ENCODE measurements at regions not wholly inside any gene's neighbourhood (a gene's known extent, or its start where the extent isn't known, plus 50 kb on each side); places are given as distances from the start of the nearest gene placed in this dataset.

DNA sequence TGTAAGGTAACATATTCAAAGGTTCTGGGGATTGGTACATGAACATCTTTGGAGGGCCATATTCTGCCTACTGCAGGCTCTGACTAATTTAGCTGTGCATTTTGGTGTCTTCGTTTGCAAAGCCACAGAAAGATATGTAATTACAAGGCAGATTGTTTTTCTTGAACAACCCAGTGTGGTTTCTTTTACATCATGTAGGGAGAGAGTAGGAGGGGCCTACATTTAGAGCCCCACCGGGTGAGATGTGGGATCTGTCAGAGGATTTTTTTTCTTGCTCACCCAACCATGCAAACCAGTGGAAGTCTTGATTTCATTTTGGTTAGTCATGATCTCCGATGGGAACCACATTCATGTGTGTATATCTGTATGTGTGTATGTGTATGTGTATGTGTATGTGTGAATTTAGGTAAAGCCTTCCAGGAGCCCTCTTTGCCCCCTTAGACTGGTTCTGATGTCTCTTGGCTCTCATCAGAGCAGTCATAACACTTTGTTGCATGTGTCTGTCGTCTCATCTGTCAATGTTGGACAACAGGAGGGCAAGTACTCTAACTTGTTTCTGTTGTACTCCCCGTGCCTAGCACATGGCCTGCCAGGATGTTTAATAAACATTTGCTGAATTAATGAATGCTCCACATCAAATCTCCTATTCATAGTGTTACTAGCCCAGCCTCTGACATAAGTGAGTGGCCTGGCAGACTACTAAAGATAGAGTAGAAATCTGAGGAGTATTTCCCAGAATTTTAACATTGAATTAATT, 239.9 kb downstream of the MTX2 start:
- no peak overlapping the region for H3K27ac Mint-ChIP-seq
- H3K9me3 Mint-ChIP-seq, result no peaks in the 10 kb centered on the region
- ChIA-PET CTCF (no interaction called here), POLR2A (no interaction called here)
- TF ChIP-seq ZNF396 (CRISPR knock-in tag; IDR thresholded peaks at IDR 0.05; ENCODE audit: borderline replicate concordance) (no peak), GRHL2 (CRISPR knock-in tag; IDR thresholded peaks at IDR 0.05; ENCODE audit: insufficient replicate concordance, severe bottlenecking) (no peak), GTF2I (CRISPR knock-in tag; conservative IDR thresholded peaks at IDR 0.05) (no peak), NFYB (CRISPR knock-in tag; conservative IDR thresholded peaks at IDR 0.05; ENCODE audit: low read depth) (no peak), NFATC4 (CRISPR knock-in tag; IDR thresholded peaks at IDR 0.05) (no peak), MYBL2 (CRISPR knock-in tag; IDR thresholded peaks at IDR 0.05) (no peak), TP53 (CRISPR knock-in tag; IDR thresholded peaks at IDR 0.05) (no peak), CBFB (CRISPR knock-in tag; IDR thresholded peaks at IDR 0.05; ENCODE audit: low read depth) (no peak), OVOL2 (CRISPR knock-in tag; IDR thresholded peaks at IDR 0.05; ENCODE audit: borderline replicate concordance) (no peak), SP1 (CRISPR knock-in tag; conservative IDR thresholded peaks at IDR 0.05) (no peak), JAZF1 (CRISPR knock-in tag; IDR thresholded peaks at IDR 0.05) (no peak), ESRRA (CRISPR knock-in tag; IDR thresholded peaks at IDR 0.05; ENCODE audit: borderline replicate concordance) (no peak)
- TF ChIP-seq, protein P1, sequence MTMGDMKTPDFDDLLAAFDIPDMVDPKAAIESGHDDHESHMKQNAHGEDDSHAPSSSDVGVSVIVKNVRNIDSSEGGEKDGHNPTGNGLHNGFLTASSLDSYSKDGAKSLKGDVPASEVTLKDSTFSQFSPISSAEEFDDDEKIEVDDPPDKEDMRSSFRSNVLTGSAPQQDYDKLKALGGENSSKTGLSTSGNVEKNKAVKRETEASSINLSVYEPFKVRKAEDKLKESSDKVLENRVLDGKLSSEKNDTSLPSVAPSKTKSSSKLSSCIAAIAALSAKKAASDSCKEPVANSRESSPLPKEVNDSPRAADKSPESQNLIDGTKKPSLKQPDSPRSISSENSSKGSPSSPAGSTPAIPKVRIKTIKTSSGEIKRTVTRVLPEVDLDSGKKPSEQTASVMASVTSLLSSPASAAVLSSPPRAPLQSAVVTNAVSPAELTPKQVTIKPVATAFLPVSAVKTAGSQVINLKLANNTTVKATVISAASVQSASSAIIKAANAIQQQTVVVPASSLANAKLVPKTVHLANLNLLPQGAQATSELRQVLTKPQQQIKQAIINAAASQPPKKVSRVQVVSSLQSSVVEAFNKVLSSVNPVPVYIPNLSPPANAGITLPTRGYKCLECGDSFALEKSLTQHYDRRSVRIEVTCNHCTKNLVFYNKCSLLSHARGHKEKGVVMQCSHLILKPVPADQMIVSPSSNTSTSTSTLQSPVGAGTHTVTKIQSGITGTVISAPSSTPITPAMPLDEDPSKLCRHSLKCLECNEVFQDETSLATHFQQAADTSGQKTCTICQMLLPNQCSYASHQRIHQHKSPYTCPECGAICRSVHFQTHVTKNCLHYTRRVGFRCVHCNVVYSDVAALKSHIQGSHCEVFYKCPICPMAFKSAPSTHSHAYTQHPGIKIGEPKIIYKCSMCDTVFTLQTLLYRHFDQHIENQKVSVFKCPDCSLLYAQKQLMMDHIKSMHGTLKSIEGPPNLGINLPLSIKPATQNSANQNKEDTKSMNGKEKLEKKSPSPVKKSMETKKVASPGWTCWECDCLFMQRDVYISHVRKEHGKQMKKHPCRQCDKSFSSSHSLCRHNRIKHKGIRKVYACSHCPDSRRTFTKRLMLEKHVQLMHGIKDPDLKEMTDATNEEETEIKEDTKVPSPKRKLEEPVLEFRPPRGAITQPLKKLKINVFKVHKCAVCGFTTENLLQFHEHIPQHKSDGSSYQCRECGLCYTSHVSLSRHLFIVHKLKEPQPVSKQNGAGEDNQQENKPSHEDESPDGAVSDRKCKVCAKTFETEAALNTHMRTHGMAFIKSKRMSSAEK (CRISPR knock-in tag; IDR thresholded peaks at IDR 0.05; ENCODE audit: borderline replicate concordance), result no peak
- TF ChIP-seq, protein P2, sequence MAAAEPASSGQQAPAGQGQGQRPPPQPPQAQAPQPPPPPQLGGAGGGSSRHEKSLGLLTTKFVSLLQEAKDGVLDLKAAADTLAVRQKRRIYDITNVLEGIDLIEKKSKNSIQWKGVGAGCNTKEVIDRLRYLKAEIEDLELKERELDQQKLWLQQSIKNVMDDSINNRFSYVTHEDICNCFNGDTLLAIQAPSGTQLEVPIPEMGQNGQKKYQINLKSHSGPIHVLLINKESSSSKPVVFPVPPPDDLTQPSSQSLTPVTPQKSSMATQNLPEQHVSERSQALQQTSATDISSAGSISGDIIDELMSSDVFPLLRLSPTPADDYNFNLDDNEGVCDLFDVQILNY (CRISPR knock-in tag; IDR thresholded peaks at IDR 0.05), result no peak
- TF ChIP-seq, protein P3, sequence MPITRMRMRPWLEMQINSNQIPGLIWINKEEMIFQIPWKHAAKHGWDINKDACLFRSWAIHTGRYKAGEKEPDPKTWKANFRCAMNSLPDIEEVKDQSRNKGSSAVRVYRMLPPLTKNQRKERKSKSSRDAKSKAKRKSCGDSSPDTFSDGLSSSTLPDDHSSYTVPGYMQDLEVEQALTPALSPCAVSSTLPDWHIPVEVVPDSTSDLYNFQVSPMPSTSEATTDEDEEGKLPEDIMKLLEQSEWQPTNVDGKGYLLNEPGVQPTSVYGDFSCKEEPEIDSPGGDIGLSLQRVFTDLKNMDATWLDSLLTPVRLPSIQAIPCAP (CRISPR knock-in tag; IDR thresholded peaks at IDR 0.05), result no peak
- TF ChIP-seq, protein P4, sequence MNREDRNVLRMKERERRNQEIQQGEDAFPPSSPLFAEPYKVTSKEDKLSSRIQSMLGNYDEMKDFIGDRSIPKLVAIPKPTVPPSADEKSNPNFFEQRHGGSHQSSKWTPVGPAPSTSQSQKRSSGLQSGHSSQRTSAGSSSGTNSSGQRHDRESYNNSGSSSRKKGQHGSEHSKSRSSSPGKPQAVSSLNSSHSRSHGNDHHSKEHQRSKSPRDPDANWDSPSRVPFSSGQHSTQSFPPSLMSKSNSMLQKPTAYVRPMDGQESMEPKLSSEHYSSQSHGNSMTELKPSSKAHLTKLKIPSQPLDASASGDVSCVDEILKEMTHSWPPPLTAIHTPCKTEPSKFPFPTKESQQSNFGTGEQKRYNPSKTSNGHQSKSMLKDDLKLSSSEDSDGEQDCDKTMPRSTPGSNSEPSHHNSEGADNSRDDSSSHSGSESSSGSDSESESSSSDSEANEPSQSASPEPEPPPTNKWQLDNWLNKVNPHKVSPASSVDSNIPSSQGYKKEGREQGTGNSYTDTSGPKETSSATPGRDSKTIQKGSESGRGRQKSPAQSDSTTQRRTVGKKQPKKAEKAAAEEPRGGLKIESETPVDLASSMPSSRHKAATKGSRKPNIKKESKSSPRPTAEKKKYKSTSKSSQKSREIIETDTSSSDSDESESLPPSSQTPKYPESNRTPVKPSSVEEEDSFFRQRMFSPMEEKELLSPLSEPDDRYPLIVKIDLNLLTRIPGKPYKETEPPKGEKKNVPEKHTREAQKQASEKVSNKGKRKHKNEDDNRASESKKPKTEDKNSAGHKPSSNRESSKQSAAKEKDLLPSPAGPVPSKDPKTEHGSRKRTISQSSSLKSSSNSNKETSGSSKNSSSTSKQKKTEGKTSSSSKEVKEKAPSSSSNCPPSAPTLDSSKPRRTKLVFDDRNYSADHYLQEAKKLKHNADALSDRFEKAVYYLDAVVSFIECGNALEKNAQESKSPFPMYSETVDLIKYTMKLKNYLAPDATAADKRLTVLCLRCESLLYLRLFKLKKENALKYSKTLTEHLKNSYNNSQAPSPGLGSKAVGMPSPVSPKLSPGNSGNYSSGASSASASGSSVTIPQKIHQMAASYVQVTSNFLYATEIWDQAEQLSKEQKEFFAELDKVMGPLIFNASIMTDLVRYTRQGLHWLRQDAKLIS (CRISPR knock-in tag; IDR thresholded peaks at IDR 0.05; ENCODE audit: borderline replicate concordance), result no peak
- peaks cover 13% of the 10 kb centered on the region for H3K27me3 Mint-ChIP-seq (ENCODE audit: low read depth)
- no peaks in the 10 kb centered on the region for H3K4me1 Mint-ChIP-seq
- H3K4me3 Mint-ChIP-seq, result no peak overlapping the region
- no peak for DNase-seq (ENCODE audit: low spot score)
- no peak for ATAC-seq
- H3K36me3 Mint-ChIP-seq, result no peaks in the 10 kb centered on the region

DNA sequence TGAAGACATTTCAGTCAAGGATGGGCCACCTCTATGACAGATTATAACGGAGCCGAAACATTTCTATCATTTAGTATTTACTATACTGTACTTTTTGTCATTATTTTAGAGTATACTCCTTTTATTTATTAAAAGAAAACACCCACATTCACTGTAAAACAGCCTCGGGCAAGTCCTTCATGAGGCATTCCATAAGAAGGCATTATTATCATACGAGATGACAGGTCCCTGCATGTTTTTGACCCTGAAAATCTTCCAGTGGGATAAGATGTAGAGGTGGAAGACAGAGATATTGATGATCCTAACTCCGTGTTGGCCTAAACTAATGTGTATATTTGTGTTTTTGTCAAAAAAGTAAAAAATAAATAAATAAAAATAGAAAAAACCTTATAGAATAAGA, 245.0 kb downstream of the MTX2 start:
- Mint-ChIP-seq H3K4me3 (no peak overlapping the region), H3K9me3 (no peaks in the 10 kb centered on the region), H3K4me1 (no peaks in the 10 kb centered on the region), H3K36me3 (no peaks in the 10 kb centered on the region), H3K27ac (no peak overlapping the region), H3K27me3 (ENCODE audit: low read depth) (peaks cover 53% of the 10 kb centered on the region)
- ChIA-PET CTCF (no interaction called here), POLR2A (no interaction called here)
- ATAC-seq (no peak), DNase-seq (ENCODE audit: low spot score) (no peak)
- TF ChIP-seq CREM (CRISPR knock-in tag; IDR thresholded peaks at IDR 0.05) (no peak), ZNF423 (CRISPR knock-in tag; IDR thresholded peaks at IDR 0.05) (no peak), ZNF671 (CRISPR knock-in tag; IDR thresholded peaks at IDR 0.05) (no peak), TCF7 (CRISPR knock-in tag; IDR thresholded peaks at IDR 0.05; ENCODE audit: low read depth) (no peak), TP53 (CRISPR knock-in tag; IDR thresholded peaks at IDR 0.05) (no peak)
- TF ChIP-seq, protein P5, sequence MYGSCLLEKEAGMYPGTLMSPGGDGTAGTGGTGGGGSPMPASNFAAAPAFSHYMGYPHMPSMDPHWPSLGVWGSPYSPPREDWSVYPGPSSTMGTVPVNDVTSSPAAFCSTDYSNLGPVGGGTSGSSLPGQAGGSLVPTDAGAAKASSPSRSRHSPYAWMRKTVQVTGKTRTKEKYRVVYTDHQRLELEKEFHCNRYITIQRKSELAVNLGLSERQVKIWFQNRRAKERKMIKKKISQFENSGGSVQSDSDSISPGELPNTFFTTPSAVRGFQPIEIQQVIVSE (CRISPR knock-in tag; IDR thresholded peaks at IDR 0.05; ENCODE audit: borderline replicate concordance), result no peak
- TF ChIP-seq, protein P6, sequence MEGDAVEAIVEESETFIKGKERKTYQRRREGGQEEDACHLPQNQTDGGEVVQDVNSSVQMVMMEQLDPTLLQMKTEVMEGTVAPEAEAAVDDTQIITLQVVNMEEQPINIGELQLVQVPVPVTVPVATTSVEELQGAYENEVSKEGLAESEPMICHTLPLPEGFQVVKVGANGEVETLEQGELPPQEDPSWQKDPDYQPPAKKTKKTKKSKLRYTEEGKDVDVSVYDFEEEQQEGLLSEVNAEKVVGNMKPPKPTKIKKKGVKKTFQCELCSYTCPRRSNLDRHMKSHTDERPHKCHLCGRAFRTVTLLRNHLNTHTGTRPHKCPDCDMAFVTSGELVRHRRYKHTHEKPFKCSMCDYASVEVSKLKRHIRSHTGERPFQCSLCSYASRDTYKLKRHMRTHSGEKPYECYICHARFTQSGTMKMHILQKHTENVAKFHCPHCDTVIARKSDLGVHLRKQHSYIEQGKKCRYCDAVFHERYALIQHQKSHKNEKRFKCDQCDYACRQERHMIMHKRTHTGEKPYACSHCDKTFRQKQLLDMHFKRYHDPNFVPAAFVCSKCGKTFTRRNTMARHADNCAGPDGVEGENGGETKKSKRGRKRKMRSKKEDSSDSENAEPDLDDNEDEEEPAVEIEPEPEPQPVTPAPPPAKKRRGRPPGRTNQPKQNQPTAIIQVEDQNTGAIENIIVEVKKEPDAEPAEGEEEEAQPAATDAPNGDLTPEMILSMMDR (IDR thresholded peaks at IDR 0.05), result no peak

Data from WTC11 (cell line).